ENCODE measurements at regions not wholly inside any gene's neighbourhood (a gene's known extent, or its start where the extent isn't known, plus 50 kb on each side); places are given as distances from the start of the nearest gene placed in this dataset.
"Not testable (repeated sequence)": the region's sequence is repeated elsewhere in the genome, so short reads cannot be mapped to it uniquely, and the experiment has no call there.

- TF ChIP-seq CTCF (IDR thresholded peaks at IDR 0.05; ENCODE audit: low read depth, low read length, missing control alignments), result no peak
- no peaks in the 10 kb centered on the region for H3K36me3 ChIP-seq (replicated peaks)
- H3K4me3 ChIP-seq (ENCODE audit: low read depth, low read length), result no peak overlapping the region
- no peaks in the 10 kb centered on the region for H3K27me3 ChIP-seq (replicated peaks)
- H3K27ac ChIP-seq, result no peak overlapping the region
- in situ Hi-C loops (cut with HindIII; ENCODE audit: low pct_ligation_motif_present, low sequenced_read_pairs), result no loop called here
- no peak for DNase-seq
These were observed 375.9 kb downstream of the GALC start for GRCh38 chr14:87617079-87617478.

- DNase-seq, result peak; percentile 1
- TF ChIP-seq CTCF (IDR thresholded peaks at IDR 0.05; ENCODE audit: low read depth, low read length, missing control alignments), result peak; percentile 66
These were observed 376.9 kb downstream of the GALC start for GRCh38 chr14:87615822-87616679.

GRCh38 chr14:87615047-87615446 lies 377.9 kb downstream of the GALC start:
- Histone ChIP-seq H3K36me3 (replicated peaks) (no peaks in the 10 kb centered on the region), H3K4me3 (ENCODE audit: low read depth, low read length) (no peak overlapping the region), H3K27me3 (replicated peaks) (no peaks in the 10 kb centered on the region), H3K27ac (no peak overlapping the region)
- in situ Hi-C loops (cut with HindIII; ENCODE audit: low pct_ligation_motif_present, low sequenced_read_pairs), result no loop called here
- TF ChIP-seq CTCF (IDR thresholded peaks at IDR 0.05; ENCODE audit: low read depth, low read length, missing control alignments), result no peak
- DNase-seq, result no peak

More at GRCh38 chr14:87615822-87616679, 376.9 kb downstream of the GALC start:
- Histone ChIP-seq H3K27me3 (replicated peaks) (no peaks in the 10 kb centered on the region), H3K36me3 (replicated peaks) (no peaks in the 10 kb centered on the region), H3K4me3 (ENCODE audit: low read depth, low read length) (no peak overlapping the region), H3K27ac (no peak overlapping the region)
- in situ Hi-C loops (cut with HindIII; ENCODE audit: low pct_ligation_motif_present, low sequenced_read_pairs), result no loop called here

GRCh38 chr14:87613881-87614280 lies 379.1 kb downstream of the GALC start:
- TF ChIP-seq CTCF (IDR thresholded peaks at IDR 0.05; ENCODE audit: low read depth, low read length, missing control alignments), result no peak
- no peak for DNase-seq
- no peak overlapping the region for H3K27ac ChIP-seq
- no peaks in the 10 kb centered on the region for H3K36me3 ChIP-seq (replicated peaks)
- H3K27me3 ChIP-seq (replicated peaks), result no peaks in the 10 kb centered on the region
- no peak overlapping the region for H3K4me3 ChIP-seq (ENCODE audit: low read depth, low read length)
- in situ Hi-C loops (cut with HindIII; ENCODE audit: low pct_ligation_motif_present, low sequenced_read_pairs), result no loop called here

- H3K36me3 ChIP-seq (replicated peaks); H3K4me3 ChIP-seq (ENCODE audit: low read depth, low read length); H3K27me3 ChIP-seq (replicated peaks); in situ Hi-C loops (cut with HindIII; ENCODE audit: low pct_ligation_motif_present, low sequenced_read_pairs); H3K27ac ChIP-seq; DNase-seq: not testable (repeated sequence)
These were observed 385.9 kb downstream of the GALC start for GRCh38 chr14:87607056-87607455.

- H3K27me3 ChIP-seq (replicated peaks), result no peaks in the 10 kb centered on the region
- no peak overlapping the region for H3K27ac ChIP-seq
- H3K36me3 ChIP-seq (replicated peaks), result no peaks in the 10 kb centered on the region
- DNase-seq, result no peak
- in situ Hi-C loops (cut with HindIII; ENCODE audit: low pct_ligation_motif_present, low sequenced_read_pairs), result no loop called here
- no peak for TF ChIP-seq CTCF (IDR thresholded peaks at IDR 0.05; ENCODE audit: low read depth, low read length, missing control alignments)
- H3K4me3 ChIP-seq (ENCODE audit: low read depth, low read length), result no peak overlapping the region
These were observed 391.9 kb downstream of the GALC start for GRCh38 chr14:87601036-87601435.
